IPS-20b (cell line): ENCODE measurements at regions not wholly inside any gene's neighbourhood (a gene's known extent, or its start where the extent isn't known, plus 50 kb on each side); places are given as distances from the start of the nearest gene placed in this dataset.

ENCODE experiments used
- H3K27ac ChIP-seq: one replicate; pipeline ENCODE4 v1.5.1; 2013; ENCODE audit warnings: low read length
- H3K27me3 ChIP-seq: 2 replicates; pipeline ENCODE4 v1.6.1; 2013; ENCODE audit warnings: mild to moderate bottlenecking, low read length, inconsistent platforms; ENCODE audit not compliant: insufficient read depth
- H3K36me3 ChIP-seq: 2 replicates; pipeline ENCODE4 v1.6.1; 2013; ENCODE audit warnings: low read depth, mild to moderate bottlenecking, inconsistent platforms, low read length, moderate library complexity; ENCODE audit not compliant: insufficient read depth
- H3K4me1 ChIP-seq: 2 replicates; pipeline ENCODE4 v1.6.1; 2013; ENCODE audit warnings: mild to moderate bottlenecking, control low read depth, inconsistent platforms, low read length, moderate library complexity; ENCODE audit not compliant: insufficient read depth
- H3K4me3 ChIP-seq: 2 replicates; pipeline ENCODE4 v1.5.1; 2013; ENCODE audit warnings: mild to moderate bottlenecking, low read length, inconsistent platforms
- H3K9ac ChIP-seq: 2 replicates; pipeline ENCODE4 v1.6.1; 2013; ENCODE audit warnings: low read depth, mild to moderate bottlenecking, inconsistent platforms, low read length, moderate library complexity
- H3K9me3 ChIP-seq: 2 replicates; pipeline ENCODE4 v1.6.1; 2013; ENCODE audit warnings: mild to moderate bottlenecking, low read depth, low read length, inconsistent platforms; ENCODE audit not compliant: insufficient read depth

GRCh38 chr1:17908945-17909344 lies 153.8 kb downstream of the ACTL8 start:
- no peak overlapping the region for H3K9ac ChIP-seq
- H3K27me3 ChIP-seq = no peaks in the 10 kb centered on the region; the same call in 1 of the 2 replicates
- H3K4me3 ChIP-seq = no peak overlapping the region
- no peak overlapping the region for H3K27ac ChIP-seq
- H3K36me3 ChIP-seq = no peaks in the 10 kb centered on the region
- H3K4me1 ChIP-seq = peaks cover 9% of the 10 kb centered on the region; the same call in 1 of the 2 replicates
- H3K9me3 ChIP-seq = no peaks in the 10 kb centered on the region; the same call in 1 of the 2 replicates

- H3K27me3 ChIP-seq = no peaks in the 10 kb centered on the region; the same call in 1 of the 2 replicates
- H3K36me3 ChIP-seq = no peaks in the 10 kb centered on the region
- no peak overlapping the region for H3K9ac ChIP-seq
- H3K27ac ChIP-seq = no peak overlapping the region
- H3K4me1 ChIP-seq = peaks cover 9% of the 10 kb centered on the region; the same call in 1 of the 2 replicates
- no peak overlapping the region for H3K4me3 ChIP-seq
- no peaks in the 10 kb centered on the region; the same call in 1 of the 2 replicates for H3K9me3 ChIP-seq
Measured at GRCh38 chr1:17909634-17910033, 154.5 kb downstream of the ACTL8 start.

GRCh38 chr1:17911791-17912190 lies 156.7 kb downstream of the ACTL8 start:
- Histone ChIP-seq H3K27me3 (no peaks in the 10 kb centered on the region; the same call in 1 of the 2 replicates), H3K36me3 (no peaks in the 10 kb centered on the region), H3K4me1 (peaks cover 17% of the 10 kb centered on the region; the same call in 1 of the 2 replicates), H3K27ac (no peak overlapping the region), H3K9me3 (no peaks in the 10 kb centered on the region), H3K9ac (no peak overlapping the region), H3K4me3 (no peak overlapping the region)

GRCh38 chr1:17912491-17912890 lies 157.4 kb downstream of the ACTL8 start:
- no peaks in the 10 kb centered on the region for H3K36me3 ChIP-seq
- peaks cover 17% of the 10 kb centered on the region; the same call in 1 of the 2 replicates for H3K4me1 ChIP-seq
- H3K27me3 ChIP-seq = no peaks in the 10 kb centered on the region
- no peak overlapping the region for H3K27ac ChIP-seq
- no peak overlapping the region for H3K9ac ChIP-seq
- H3K9me3 ChIP-seq = no peaks in the 10 kb centered on the region
- no peak overlapping the region for H3K4me3 ChIP-seq

- Histone ChIP-seq H3K9me3 (no peaks in the 10 kb centered on the region), H3K9ac (no peak overlapping the region), H3K4me1 (peaks cover 17% of the 10 kb centered on the region; the same call in 1 of the 2 replicates), H3K27ac (no peak overlapping the region), H3K36me3 (no peaks in the 10 kb centered on the region), H3K27me3 (no peaks in the 10 kb centered on the region), H3K4me3 (no peak overlapping the region)
Measured at GRCh38 chr1:17913326-17914115, 158.4 kb downstream of the ACTL8 start.

- no peaks in the 10 kb centered on the region for H3K27me3 ChIP-seq
- H3K4me3 ChIP-seq = no peak overlapping the region
- H3K9ac ChIP-seq = no peak overlapping the region
- no peaks in the 10 kb centered on the region for H3K9me3 ChIP-seq
- H3K27ac ChIP-seq = no peak overlapping the region
- H3K36me3 ChIP-seq = no peaks in the 10 kb centered on the region
- H3K4me1 ChIP-seq = peaks cover 17% of the 10 kb centered on the region; the same call in 1 of the 2 replicates
Measured at GRCh38 chr1:17914131-17914530, 159.0 kb downstream of the ACTL8 start.

GRCh38 chr1:17914987-17915386 lies 159.9 kb downstream of the ACTL8 start:
- no peak overlapping the region for H3K9ac ChIP-seq
- no peak overlapping the region for H3K27ac ChIP-seq
- peaks cover 15% of the 10 kb centered on the region; the same call in 1 of the 2 replicates for H3K4me1 ChIP-seq
- no peaks in the 10 kb centered on the region for H3K27me3 ChIP-seq
- H3K9me3 ChIP-seq = no peaks in the 10 kb centered on the region
- H3K36me3 ChIP-seq = no peaks in the 10 kb centered on the region
- H3K4me3 ChIP-seq = no peak overlapping the region

- no peak overlapping the region for H3K9ac ChIP-seq
- 0 out of 2 replicates have a peak, but pooled peaks cover 4% of the 10 kb centered on the region for H3K27me3 ChIP-seq
- no peaks in the 10 kb centered on the region for H3K36me3 ChIP-seq
Measured at GRCh38 chr1:17915511-17916197, 160.5 kb downstream of the ACTL8 start.

GRCh38 chr1:17916702-17917101 lies 161.6 kb downstream of the ACTL8 start:
- Histone ChIP-seq H3K27ac (no peak overlapping the region), H3K36me3 (no peaks in the 10 kb centered on the region), H3K4me1 (peaks cover 8% of the 10 kb centered on the region; the same call in 1 of the 2 replicates), H3K27me3 (0 out of 2 replicates have a peak, but pooled peaks cover 8% of the 10 kb centered on the region), H3K9ac (no peak overlapping the region), H3K4me3 (no peak overlapping the region), H3K9me3 (no peaks in the 10 kb centered on the region)

More at GRCh38 chr1:17915511-17916197, 160.5 kb downstream of the ACTL8 start:
- Histone ChIP-seq H3K4me3 (no peak overlapping the region), H3K9me3 (no peaks in the 10 kb centered on the region), H3K27ac (no peak overlapping the region), H3K4me1 (peaks cover 8% of the 10 kb centered on the region; the same call in 1 of the 2 replicates)

- no peak overlapping the region for H3K9ac ChIP-seq
- H3K27me3 ChIP-seq = peaks cover 18% of the 10 kb centered on the region; the same call in 1 of the 2 replicates
- no peaks in the 10 kb centered on the region for H3K36me3 ChIP-seq
- no peak overlapping the region for H3K4me3 ChIP-seq
- H3K4me1 ChIP-seq = peaks cover 8% of the 10 kb centered on the region; the same call in 1 of the 2 replicates
- H3K27ac ChIP-seq = no peak overlapping the region
- no peaks in the 10 kb centered on the region for H3K9me3 ChIP-seq
Measured at GRCh38 chr1:17919525-17920439, 164.6 kb downstream of the ACTL8 start.
